Left renal pelvis (tissue), 4 donors: ENCODE measurements at regions not wholly inside any gene's neighbourhood (a gene's known extent, or its start where the extent isn't known, plus 50 kb on each side); places are given as distances from the start of the nearest gene placed in this dataset.
"Not testable (repeated sequence)": the region's sequence is repeated elsewhere in the genome, so short reads cannot be mapped to it uniquely, and the experiment has no call there.

Experiments used
- DNase-seq, 4 donors: peaks; one replicate each; pipeline ENCODE4 v3.0.0-alpha.2; 2013; ENCODE audit warnings: low read depth in 4 of 4, low spot score in 3 of 4

- DNase-seq: no peak
Measured at GRCh38 chr12:126447346-126447745, 1382.1 kb downstream of the AACS start.

GRCh38 chr12:126451809-126452208 lies 1386.6 kb downstream of the AACS start:
- DNase-seq: no peak

- not testable (repeated sequence) for DNase-seq
Measured at GRCh38 chr12:126452686-126453085, 1387.5 kb downstream of the AACS start.

- DNase-seq: no peak
Measured at GRCh38 chr12:126454581-126454980, 1389.3 kb downstream of the AACS start.

- no peak for DNase-seq
Measured at GRCh38 chr12:126457776-126458175, 1392.5 kb downstream of the AACS start.

- DNase-seq: no peak
Measured at GRCh38 chr12:126464153-126464552, 1398.9 kb downstream of the AACS start.

- DNase-seq: no peak
Measured at GRCh38 chr12:126469211-126469610, 1404.0 kb downstream of the AACS start.

- no peak for DNase-seq
Measured at GRCh38 chr12:126474703-126475102, 1409.5 kb downstream of the AACS start.

- DNase-seq: no peak
Measured at GRCh38 chr12:126480451-126480850, 1415.2 kb downstream of the AACS start.

GRCh38 chr12:126481688-126482087 lies 1416.5 kb downstream of the AACS start:
- no peak for DNase-seq

- no peak for DNase-seq
Measured at GRCh38 chr12:126482238-126482889, 1417.1 kb downstream of the AACS start.

GRCh38 chr12:126483145-126484068 lies 1418.2 kb downstream of the AACS start:
- peak in 1 of 4 donors; percentile 10 for DNase-seq

GRCh38 chr12:126487431-126487980 lies 1422.3 kb downstream of the AACS start:
- no peak for DNase-seq

GRCh38 chr12:126488806-126489205 lies 1423.6 kb downstream of the AACS start:
- no peak for DNase-seq

GRCh38 chr12:126492181-126492580 lies 1426.9 kb downstream of the AACS start:
- DNase-seq: no peak

GRCh38 chr12:126493366-126494108 lies 1428.3 kb downstream of the AACS start:
- no peak for DNase-seq

- DNase-seq: no peak
Measured at GRCh38 chr12:126496201-126496600, 1431.0 kb downstream of the AACS start.

GRCh38 chr12:126506426-126507182 lies 1441.4 kb downstream of the AACS start:
- no peak for DNase-seq

GRCh38 chr12:126507231-126507630 lies 1442.0 kb downstream of the AACS start:
- no peak for DNase-seq

- DNase-seq: no peak
Measured at GRCh38 chr12:126509572-126509971, 1444.3 kb downstream of the AACS start.
